ENCODE measurements at regions not wholly inside any gene's neighbourhood (a gene's known extent, or its start where the extent isn't known, plus 50 kb on each side); places are given as distances from the start of the nearest gene placed in this dataset.

DNA sequence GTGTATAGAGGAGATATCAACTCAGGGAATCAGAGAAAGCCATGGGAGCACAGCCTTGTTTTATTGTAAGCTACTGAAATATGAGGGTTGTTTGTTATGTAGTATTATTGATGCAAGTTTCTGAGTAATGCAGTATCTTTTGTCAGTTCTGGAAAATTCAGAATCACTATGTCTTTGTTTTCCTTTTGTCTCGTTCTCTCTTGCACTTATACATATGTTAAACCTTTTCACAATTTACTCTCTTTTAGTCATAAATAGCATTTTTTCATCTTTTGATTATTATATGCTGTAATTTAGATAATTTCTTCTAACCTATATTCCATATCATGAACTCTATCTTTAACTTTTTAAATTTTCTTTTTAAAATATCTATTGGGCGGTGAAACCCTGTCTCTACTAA, 85.0 kb upstream of the COL3A1 start:
- Histone ChIP-seq H3K4me1 (replicated peaks) (no peaks in the 10 kb centered on the region), H3K27ac (no peak overlapping the region), H3K4me3 (no peak overlapping the region), H3K36me3 (no peaks in the 10 kb centered on the region), H3K9me3 (no peaks in the 10 kb centered on the region), H3K27me3 (replicated peaks; ENCODE audit: insufficient read depth) (no peaks in the 10 kb centered on the region)
- 94% methylated on average over 2 of the region's 2 CpGs for WGBS
- DNase-seq (ENCODE audit: low spot score): no peak
- intact Hi-C loops (cut with DNase I): no loop called here
- TF ChIP-seq CTCF (IDR thresholded peaks at IDR 0.05): no peak
- no peak for TF ChIP-seq POLR2A (IDR thresholded peaks at IDR 0.05)
- TF ChIP-seq POLR2AphosphoS5 (IDR thresholded peaks at IDR 0.05): no peak

- WGBS: 88% methylated on average over 13 of the region's 13 CpGs
- Histone ChIP-seq H3K27ac (no peak overlapping the region), H3K4me1 (replicated peaks) (no peaks in the 10 kb centered on the region), H3K9me3 (no peaks in the 10 kb centered on the region), H3K27me3 (replicated peaks; ENCODE audit: insufficient read depth) (no peaks in the 10 kb centered on the region), H3K36me3 (no peaks in the 10 kb centered on the region), H3K4me3 (no peak overlapping the region)
- no peak for DNase-seq (ENCODE audit: low spot score)
- intact Hi-C loops (cut with DNase I): loop anchor here (10.0 kb wide), 1 partner anchor 84 kb away; the partner anchor contains the start of gene COL3A1
- TF ChIP-seq POLR2A (IDR thresholded peaks at IDR 0.05) (no peak), CTCF (IDR thresholded peaks at IDR 0.05) (no peak), POLR2AphosphoS5 (IDR thresholded peaks at IDR 0.05) (no peak)
These were observed 83.4 kb upstream of the COL3A1 start for GRCh38 chr2:188890755-188891154.

DNA sequence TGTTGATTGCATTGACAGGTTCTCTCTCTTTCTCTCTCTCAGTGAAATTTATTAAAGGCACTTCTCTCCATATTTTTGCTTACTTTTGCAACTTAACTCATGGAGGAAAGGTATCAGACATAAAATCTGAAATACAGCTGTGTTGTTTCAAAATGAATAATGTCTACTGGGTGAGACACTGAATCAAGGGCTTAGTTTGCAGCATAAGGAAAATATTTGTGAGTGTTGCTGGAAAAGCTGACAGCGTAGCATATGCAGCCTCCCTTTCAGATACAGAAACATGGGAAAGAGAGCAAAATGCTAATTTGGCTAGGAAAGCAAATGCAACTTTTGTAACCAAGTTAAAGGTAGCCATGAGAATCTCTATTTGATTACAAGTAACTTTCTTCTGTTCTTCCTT, 81.5 kb upstream of the COL3A1 start:
- Histone ChIP-seq H3K27ac (no peak overlapping the region), H3K27me3 (replicated peaks; ENCODE audit: insufficient read depth) (no peaks in the 10 kb centered on the region), H3K9me3 (no peaks in the 10 kb centered on the region), H3K4me1 (replicated peaks) (no peaks in the 10 kb centered on the region), H3K36me3 (no peaks in the 10 kb centered on the region), H3K4me3 (no peak overlapping the region)
- DNase-seq (ENCODE audit: low spot score): no peak
- 49% methylated on average over 1 of the region's 1 CpG for WGBS
- no peak for TF ChIP-seq CTCF (IDR thresholded peaks at IDR 0.05)
- no peak for TF ChIP-seq POLR2AphosphoS5 (IDR thresholded peaks at IDR 0.05)
- no peak for TF ChIP-seq POLR2A (IDR thresholded peaks at IDR 0.05)
- intact Hi-C loops (cut with DNase I): loop anchor here (10.0 kb wide), 1 partner anchor 82 kb away; the partner anchor contains the start of gene COL3A1

- H3K27me3 ChIP-seq (replicated peaks; ENCODE audit: insufficient read depth): no peaks in the 10 kb centered on the region
- no peaks in the 10 kb centered on the region for H3K36me3 ChIP-seq
- TF ChIP-seq CTCF (IDR thresholded peaks at IDR 0.05): no peak
- no peak for TF ChIP-seq POLR2A (IDR thresholded peaks at IDR 0.05)
- TF ChIP-seq POLR2AphosphoS5 (IDR thresholded peaks at IDR 0.05): no peak
- no peak overlapping the region for H3K4me3 ChIP-seq
- H3K4me1 ChIP-seq (replicated peaks): no peaks in the 10 kb centered on the region
- 41% methylated on average over 2 of the region's 2 CpGs for WGBS
- intact Hi-C loops (cut with DNase I): loop anchor here (10.0 kb wide), 1 partner anchor 81 kb away; the partner anchor contains the start of gene COL3A1
- H3K9me3 ChIP-seq: no peaks in the 10 kb centered on the region
- no peak overlapping the region for H3K27ac ChIP-seq
- no peak for DNase-seq (ENCODE audit: low spot score)
These were observed 80.2 kb upstream of the COL3A1 start for GRCh38 chr2:188893972-188894371.

DNA sequence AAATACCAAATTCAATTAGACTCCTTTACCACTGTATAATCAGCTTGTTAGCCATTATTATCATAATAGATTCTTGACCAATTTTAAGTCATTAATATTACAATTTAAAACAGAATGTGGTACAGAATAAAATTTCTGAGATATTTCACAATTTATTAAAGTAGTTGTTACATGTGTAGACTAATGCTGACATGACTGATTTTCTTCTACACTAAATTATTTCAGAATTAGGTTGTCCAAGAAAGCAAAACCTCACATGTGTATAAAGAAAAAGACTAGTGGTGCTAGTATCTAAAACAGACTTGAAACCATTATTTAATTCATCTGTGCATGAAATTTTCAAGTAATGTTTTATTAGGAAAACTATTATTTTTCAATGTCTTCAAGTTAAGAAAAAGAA, 79.2 kb upstream of the COL3A1 start:
- intact Hi-C loops (cut with DNase I): loop anchor here (10.0 kb wide), 1 partner anchor 80 kb away; the partner anchor contains the start of gene COL3A1
- Histone ChIP-seq H3K36me3 (no peaks in the 10 kb centered on the region), H3K9me3 (no peaks in the 10 kb centered on the region), H3K4me1 (replicated peaks) (no peaks in the 10 kb centered on the region), H3K27me3 (replicated peaks; ENCODE audit: insufficient read depth) (no peaks in the 10 kb centered on the region), H3K4me3 (no peak overlapping the region), H3K27ac (no peak overlapping the region)
- TF ChIP-seq CTCF (IDR thresholded peaks at IDR 0.05) (no peak), POLR2A (IDR thresholded peaks at IDR 0.05) (no peak), POLR2AphosphoS5 (IDR thresholded peaks at IDR 0.05) (no peak)
- DNase-seq (ENCODE audit: low spot score): no peak

Measured in prostate gland (tissue), 2 donors.